22Rv1 (cell line): ENCODE measurements at regions not wholly inside any gene's neighbourhood (a gene's known extent, or its start where the extent isn't known, plus 50 kb on each side); places are given as distances from the start of the nearest gene placed in this dataset.

Experiments used
- CTCF ChIP-seq: fragments of 450-650 bp; IDR thresholded peaks from 2 replicates; pipeline ENCODE4 v1.5.1; 2017; ENCODE audit warnings: mild to moderate bottlenecking
- ZFX ChIP-seq: fragments of 450-650 bp; IDR thresholded peaks from 2 replicates; pipeline ENCODE4 v1.6.1; 2017; ENCODE audit warnings: antibody characterized with exemption, borderline replicate concordance

- TF ChIP-seq CTCF = no peak
- TF ChIP-seq ZFX = no peak
Measured at GRCh38 chr18:71329563-71329962, 1040.7 kb downstream of the SOCS6 start.
